GM21737 (cell line): ENCODE measurements at regions not wholly inside any gene's neighbourhood (a gene's known extent, or its start where the extent isn't known, plus 50 kb on each side); places are given as distances from the start of the nearest gene placed in this dataset.

Experiments used
- ATAC-seq: cut with Tn5 transposase; IDR thresholded peaks from one replicate; pipeline ENCODE4 v1.9.1; 2021; ENCODE audit warnings: mild to moderate bottlenecking, moderate library complexity; ENCODE audit not compliant: unreplicated experiment

DNA sequence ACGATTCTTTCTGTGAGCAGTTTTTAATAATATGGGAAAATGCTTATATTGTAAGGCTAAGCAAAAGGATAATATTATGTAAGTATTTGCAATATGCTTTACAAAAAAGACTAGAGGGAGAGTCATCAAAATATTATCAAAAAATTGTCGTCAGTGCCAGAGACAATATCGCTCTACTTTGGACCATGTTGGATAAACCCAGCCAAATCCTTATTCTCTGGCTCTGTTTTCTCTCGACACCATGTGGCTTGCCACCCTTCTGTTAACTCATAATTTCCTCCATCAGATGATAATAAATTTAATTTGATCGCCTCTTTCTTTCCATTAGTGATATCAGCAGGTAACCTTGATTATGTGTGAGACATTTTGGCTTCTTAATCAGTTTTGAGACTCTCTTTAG lies 129.9 kb downstream of the CDC42EP3 start:
- no peak for ATAC-seq

DNA sequence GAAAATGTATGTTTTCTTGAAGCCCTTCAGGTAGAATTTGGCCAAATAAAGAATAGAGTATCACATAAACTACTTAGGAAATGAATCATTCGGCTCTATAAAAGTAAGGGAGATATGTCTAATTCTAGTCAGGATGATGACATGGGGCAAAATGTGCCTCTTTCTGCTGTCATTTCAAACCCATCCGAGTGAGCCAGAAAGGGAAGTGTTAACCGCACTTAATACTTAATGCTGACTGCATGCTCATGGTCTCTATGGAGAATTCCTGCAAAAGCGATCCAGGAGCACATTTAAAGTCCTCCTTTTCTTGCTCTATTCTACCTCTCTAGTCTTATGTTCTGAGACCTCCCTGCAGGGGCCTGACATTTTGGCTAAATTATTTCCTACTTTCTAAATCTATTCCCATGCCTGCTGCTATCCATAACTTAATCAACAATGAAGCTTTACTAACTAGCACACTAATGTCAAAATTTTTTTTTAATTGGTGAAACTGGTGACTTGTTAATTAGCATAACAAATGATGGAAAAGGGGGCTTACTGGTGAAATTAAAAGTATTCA lies 127.4 kb downstream of the CDC42EP3 start:
- ATAC-seq: no peak

DNA sequence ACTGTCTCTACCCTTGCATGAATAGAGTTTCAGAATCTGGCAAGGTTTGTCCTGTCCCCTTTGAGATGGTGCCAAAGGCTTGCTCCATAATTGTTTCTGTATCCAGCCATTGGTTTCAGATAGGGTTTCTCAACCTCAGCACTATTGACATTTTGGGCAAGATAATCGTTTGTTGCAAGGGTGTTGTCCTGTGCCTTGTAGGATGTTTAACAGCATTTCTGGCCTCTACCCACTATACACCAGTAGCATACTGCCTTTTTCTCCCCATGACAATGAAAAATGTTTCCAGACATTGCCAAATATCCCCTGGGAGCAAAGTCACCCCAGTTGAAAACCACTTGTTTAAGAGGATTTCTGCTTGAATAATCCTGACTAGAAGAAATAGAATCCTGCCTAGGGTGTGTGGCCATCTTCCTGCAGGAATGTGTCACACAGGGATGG lies 126.8 kb downstream of the CDC42EP3 start:
- no peak for ATAC-seq

DNA sequence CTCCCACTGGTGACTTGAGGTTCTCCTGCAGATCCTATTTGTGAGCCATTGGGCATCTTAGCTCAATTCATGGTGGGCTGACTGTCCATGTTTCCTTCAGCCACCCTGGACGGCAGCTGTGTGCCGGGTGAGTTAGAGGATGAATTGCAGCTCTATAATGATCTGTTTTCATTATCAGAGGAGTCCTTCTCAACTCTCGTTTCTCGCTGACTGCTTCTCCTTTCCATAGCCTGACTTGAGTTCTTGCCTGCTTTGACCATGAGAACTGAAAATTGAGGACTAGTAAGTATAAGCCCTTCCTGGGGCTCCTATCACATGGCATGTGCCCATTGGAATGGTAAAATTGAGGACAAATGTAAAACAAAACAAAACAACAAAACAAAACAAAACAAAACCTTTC lies 121.8 kb downstream of the CDC42EP3 start:
- peak; percentile 63 for ATAC-seq

DNA sequence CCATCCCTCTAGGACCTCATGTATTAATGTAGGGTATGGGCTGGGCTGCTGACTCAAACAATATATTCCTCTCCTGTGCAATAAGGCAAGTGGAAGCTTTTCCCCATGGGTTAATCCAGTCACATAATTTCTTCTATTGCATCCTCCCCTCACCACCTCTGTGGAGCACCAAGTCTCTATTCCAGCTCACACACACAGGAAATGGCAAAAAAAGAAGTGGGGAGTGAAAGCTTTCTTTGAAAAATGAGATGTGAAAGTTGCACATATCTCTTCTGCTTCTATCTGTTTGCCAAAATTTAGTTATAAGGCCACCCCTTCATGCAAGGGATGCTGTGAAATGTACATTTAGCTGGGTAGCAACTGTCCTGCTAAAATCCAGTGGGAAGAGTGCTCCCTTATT lies 121.3 kb downstream of the CDC42EP3 start:
- ATAC-seq: peak; percentile 40

DNA sequence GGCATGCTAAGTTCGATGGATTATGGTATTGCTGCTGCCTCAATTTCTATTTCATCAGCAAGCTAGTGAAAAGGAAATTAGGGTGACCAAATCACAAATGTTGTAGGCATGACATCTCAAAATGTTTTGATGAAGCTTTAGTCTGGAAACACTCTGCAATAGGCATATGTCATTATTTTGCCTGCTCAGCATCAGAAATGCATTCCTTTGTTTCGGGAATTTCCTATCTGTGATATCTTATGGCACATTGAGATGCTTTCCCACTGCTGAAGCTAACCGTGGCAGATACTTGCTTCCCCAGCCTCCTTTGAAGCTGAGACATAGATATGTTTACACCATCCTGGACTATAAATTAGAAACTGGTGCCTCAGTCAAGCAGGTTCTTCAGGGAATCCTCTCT lies 119.7 kb downstream of the CDC42EP3 start:
- no peak for ATAC-seq

DNA sequence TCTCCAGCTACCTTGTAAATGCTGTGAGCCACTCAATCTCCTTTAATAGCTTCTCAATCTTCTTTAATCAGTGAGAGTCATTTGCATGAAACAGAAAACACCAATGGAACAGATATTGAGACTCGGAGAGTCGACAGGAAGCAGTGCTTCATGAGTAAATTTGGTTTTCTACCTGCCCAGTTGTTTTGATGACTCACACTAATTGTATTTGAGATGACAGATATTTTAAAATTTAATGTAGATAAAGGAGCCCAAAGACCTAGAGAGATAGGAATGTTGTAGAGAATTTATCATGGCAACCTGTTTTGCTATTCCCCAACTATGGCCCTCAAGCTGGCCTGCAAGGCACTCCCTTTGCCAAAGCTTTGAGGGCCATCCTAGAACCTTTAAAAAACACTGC lies 119.1 kb downstream of the CDC42EP3 start:
- ATAC-seq: no peak

DNA sequence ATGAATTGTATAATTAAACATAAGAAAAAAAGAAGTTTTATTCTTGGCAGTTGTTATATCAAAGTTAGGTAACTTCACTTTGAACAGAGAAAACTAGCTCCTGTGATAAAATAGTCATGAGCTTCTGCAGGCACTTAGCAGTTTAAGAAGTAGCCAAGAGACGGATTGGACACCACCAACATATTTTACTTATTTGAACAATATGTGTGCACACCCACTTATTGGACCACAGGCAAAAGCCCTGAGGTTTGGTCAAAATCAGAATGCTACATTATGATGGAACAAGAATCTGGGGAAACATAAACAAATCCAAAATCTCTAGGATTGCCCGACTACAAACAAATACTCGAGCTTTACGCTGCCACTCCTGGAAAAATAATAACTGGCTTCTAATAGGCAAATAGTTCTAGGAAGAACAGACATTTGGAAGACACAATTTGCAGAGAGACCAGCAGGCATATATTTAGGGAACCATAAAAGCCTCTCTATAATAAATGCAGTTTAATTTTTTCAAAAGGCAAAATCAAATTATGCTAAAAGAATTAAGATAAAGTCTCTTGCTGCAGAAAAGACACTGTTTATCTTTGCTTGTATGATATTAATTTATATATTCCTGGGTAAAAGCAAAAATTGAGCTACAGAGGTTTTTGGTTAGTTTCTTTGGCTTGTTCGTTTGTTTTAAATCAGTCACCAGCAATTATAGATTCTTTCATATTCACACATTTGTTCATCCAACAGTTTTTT lies 117.9 kb downstream of the CDC42EP3 start:
- no peak for ATAC-seq

DNA sequence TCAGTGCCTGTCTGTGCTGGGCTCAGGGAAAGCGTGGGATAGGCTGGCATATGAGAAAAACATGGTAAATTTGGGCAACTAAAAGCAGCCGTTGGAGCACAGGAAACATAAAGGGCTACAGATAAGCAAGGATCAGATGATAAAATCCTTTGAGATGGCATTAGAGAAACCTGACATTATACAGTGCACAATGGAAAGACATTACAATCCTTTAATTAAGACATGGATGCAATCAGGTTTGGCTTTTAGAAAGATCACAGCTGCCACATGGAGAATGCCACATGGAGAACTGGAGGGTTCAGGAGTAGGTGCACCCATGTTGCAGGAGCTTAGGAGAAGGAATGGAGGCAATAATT lies 117.3 kb downstream of the CDC42EP3 start:
- no peak for ATAC-seq

DNA sequence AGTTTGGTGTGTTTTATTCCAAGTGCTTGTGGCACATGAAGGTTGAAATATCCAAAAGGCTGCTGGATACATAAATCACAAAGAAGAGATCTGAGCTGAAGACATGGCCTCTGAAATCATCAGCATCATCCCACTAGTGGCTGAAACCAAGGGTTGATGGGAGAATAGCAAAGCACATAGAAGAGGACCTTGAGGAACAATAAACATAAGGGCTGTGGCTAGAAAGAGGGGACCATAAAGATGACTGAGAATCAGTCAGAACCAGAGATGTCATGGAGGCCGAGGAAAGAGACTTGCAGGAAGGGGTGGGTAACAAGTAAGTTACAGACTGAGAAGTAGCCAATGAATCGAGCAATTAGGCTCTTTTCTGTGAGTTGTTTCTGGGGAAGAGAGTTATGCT lies 116.8 kb downstream of the CDC42EP3 start:
- no peak for ATAC-seq

DNA sequence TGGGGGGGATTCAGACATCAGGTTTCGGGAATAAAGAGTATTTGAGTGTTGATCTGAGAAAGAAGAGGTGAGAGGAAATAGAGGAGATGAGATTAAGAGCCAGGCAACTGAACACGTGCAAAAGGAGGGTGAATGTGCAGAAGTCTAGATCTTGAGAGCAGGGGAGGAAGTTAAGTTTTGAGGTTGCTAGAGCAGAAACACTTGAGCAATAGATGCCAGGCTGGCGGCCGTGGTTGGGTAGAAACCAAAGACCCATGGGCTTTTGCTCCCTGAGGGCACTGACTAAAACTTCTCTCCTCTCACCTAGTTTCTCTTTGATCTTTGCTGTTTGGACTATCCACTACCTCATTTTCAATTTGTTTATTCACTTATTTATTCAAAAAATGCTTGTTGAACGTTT lies 116.0 kb downstream of the CDC42EP3 start:
- peak; percentile 49 for ATAC-seq

DNA sequence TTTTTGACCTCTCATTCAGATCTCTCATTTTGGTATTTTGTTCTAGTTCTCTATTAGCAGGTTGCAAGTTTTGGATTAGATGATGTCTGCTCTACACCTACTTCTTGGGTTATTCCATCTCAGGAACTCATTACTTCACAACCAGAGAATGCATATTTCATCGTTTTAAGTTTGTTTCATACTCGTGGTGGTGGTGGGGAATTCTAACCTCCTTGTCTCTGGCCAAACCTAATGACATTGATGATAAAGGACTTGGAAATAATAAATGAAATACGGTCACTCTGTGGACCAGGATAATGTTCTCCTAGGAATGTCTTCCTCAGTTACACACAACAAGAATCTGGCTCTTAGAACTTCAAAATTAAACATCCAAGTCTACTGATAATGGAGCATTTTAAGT lies 115.2 kb downstream of the CDC42EP3 start:
- no peak for ATAC-seq

DNA sequence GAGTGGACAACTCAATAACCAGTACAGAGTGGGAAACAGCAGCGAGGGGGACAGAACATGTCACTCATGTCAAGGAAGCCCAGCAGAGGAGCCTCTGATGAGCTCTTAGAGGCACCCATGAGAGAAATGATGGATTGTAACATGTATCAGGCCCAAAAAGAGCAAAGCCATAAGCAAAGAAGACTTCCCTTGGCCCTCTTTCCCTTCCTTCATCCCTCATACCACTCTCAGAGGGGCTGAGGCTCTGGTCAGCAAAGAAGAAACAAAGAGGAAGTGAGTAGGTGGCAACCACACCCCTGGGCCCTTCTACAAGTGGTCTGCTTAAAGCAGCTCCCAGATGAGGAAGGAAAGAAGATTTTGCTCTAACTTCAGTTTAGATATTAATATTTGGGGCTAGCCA lies 112.8 kb downstream of the CDC42EP3 start:
- ATAC-seq: peak; percentile 72

DNA sequence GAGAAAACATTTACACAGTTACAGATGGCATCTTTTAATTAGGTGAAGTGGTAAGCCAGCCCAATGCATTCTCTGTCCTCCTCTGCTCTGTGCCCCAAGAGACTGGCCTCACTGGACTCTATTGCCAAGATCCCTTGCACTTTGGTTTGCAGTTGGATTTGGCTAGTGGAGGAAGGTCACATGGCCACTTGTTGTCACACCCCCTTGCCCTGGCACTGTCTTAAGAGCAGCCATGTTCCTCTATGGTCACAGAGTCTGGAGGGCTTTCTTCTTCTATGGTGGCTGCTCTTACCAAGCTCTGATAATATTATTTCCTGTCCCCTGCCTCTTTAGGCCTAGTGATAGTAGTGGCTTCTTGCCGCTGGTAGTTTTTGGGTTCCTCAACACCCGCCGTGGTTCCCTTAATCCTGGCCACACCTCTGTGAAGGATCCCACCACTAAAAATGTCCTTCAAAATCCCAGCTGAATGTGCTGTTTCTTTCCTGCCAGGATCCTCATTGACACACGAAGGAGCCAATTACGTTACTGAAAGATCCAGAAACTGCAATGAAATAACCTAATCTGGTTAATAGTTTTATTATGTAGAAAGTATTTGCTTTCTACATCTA lies 111.1 kb downstream of the CDC42EP3 start:
- ATAC-seq: no peak

DNA sequence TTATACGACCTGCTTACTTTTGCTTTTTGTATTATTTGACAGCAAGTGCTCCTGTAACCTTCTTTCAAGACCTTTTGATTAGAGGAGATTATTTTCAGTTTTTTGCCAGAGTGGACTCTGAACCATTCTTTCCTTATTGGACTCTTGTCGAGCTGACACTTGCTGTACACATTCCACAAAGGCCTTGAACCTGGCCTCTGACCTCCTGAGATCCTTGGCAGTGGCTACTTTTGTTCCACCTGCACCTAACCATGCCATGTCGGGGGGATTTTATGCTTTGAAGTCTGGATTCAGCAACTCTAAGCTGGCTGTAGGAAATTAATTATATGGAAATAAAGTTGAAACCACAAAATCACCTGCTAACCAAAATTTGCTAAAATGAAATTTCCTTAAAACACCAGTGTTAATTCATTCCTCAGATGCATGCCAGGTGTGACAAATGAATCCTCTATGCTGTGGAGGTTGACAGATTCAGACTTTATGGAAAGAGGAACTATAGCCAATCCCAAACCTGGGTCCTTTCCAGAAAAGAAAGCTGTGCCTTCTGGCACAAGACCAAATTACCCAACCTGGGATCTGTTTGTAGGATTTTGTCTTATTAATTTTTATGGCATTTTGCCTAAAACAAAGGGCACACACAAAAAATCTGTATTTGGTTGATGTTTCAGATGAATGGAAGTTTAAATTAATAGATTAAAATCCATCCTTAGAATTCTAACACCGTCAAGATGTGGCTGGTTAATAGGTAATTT lies 110.4 kb downstream of the CDC42EP3 start:
- no peak for ATAC-seq

DNA sequence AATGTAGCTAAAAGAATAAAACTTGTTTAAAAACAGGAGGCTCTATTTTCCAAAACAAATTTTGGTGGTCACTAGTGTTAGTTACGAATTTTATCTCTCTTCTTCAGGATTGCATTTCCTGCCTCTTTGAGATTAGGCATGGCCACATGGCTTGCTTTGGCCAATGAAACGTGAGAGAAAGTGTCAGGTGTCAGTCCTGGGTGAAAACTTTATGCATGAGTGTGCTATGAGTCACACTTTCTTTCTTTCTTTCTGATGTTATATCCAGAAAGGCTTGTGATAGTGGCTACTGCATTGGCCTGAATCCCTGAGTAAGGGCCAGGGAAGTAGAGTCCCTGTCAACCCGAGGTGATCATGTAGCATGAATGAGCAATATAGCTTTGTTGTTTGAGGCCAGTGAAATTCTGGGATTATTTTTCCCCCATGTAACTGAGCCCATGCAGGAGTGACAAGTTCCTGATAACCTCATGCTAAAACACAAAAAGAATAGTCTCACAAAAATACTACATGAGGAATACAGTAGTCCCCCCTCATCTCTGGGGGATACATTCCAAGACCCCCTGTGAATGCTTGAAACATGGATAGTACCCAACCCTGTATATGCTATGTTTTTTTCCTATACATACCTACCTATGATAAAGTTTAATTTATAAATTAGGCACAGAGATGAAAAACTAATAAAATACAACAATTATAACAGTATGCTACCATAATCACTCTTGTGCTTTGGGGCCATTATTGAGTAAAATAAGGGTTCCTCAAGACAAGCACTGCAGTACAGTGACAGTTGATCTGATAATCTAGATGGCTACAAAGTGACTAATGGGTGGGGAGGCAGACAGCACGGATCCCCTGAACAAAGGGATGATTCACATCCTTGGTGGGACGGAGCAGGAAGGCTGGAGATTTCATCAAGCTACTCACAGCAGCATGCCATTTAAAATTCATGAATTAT lies 109.5 kb downstream of the CDC42EP3 start:
- no peak for ATAC-seq

DNA sequence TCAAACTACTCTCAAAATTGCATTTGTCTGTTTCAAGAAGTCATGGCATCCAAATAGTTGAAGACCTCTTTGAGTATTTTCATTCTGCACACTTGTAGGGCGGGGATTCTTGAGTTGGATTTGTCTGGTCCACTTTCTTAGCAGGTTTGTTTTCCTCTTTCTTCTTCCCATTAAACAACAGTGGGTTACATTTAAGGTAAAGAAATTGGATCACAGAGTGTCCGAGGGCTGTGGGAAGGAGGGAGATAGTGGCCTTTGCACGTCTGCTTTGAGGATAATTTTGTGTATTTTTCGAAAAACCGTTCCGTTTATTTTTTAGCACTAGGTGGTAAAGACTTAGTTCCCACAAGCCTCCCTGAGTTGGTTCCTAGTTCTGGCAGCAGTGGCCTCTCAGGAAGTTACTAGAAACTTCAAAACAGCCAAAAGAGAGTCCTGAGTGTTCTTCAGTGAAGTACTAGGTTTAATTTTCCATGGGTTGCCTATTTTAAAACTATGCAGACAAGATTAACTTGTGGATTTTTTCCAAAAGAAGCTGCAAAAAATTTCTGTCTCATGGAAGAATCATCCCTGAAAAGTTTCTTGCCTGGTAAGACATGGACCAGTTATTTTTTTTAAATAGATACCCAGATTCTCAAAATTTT lies 107.9 kb downstream of the CDC42EP3 start:
- no peak for ATAC-seq

DNA sequence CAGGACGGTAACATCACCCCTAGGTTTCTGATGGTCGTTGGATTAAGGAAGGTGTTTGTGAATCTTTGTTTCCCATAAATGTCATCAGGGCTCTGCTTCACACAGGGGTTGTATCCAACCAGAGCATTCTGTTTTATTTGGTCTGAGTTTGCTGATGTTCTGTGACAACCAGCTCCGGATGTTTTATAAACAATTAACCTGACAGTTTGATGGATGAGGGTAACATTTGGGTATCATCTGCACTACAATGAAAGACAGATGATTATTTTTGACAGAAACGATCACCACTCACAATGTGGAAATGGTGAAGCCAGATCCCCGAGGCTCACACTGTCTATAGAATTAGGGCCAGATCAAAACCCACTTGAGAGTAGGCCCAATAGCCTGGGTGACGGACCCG lies 107.1 kb downstream of the CDC42EP3 start:
- no peak for ATAC-seq

DNA sequence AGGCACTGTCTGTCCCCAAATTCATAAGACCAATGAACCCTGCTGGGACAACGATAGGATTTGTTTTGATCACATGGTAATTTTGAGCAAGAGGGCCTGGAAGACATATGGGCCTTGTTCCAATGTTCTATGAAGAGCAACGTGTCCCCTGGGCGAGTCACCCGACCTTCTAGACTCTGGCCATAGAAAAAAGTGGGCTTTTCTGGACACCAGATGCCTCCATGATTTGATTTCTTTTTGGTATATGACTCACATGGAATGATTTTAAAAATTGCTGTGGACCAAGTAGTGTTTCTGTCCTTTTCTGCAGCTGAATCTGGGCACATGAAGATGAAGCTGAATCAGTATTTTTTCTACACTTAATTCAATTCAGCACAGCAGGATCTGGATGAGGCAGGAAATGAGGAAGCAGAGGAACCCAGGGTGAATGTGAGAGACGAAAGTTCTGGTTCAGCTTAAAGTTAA lies 104.9 kb downstream of the CDC42EP3 start:
- no peak for ATAC-seq

DNA sequence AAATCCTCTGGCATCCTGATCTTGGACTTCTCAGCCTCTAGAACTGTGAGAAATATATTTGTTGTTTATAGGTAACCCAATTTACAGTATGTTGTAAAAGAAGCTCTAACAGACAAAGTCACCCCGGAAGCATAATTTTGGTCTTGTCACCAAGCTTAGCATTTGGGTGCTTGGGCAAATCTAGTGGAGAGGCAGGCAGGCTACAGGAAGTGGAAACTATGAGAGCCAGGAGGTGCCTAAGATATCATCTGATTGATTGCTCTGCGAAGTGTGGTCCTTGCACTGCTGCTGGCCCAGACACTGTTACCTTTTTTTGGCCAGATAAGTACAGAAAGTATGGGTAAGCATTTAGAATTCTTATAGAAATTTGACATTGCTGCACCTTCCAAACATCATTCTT lies 102.9 kb downstream of the CDC42EP3 start:
- no peak for ATAC-seq
